ENCODE measurements at regions not wholly inside any gene's neighbourhood (a gene's known extent, or its start where the extent isn't known, plus 50 kb on each side); places are given as distances from the start of the nearest gene placed in this dataset.

DNA sequence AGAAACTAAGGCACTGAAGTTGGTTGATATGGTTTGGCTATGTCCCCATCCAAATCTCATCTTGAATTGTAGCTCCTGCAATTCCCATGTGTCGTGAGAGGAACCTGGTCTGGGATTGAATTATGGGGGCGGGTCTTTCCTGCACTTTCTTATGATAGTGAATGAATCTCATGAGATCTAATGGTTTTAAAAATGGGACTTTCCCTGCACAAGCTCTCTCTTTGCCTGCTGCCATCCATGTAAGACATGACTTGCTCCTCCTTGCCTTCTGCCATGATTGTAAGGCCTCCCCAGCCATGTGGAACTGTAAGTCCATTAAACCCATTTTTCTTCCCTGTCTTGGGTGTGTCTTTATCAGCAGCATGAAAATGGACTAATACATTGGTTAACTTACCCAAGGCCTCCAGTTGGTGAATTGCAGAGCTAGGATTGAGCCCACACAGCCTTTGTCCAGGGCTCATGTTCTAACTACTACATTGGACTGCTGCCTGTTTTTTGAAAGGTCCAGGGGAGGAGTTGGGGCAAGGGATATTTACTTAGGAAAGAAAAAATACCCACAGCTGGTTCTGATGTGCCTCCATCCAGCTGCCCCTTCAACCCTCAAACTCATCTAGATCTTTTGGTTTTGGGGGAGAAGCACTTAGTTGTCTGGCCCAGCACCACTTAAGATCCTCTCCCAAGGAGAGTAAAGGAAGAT, 107.8 kb upstream of the NAV2 start:
- Histone ChIP-seq H3K27me3 (ENCODE audit: insufficient read depth, low read length) (no peaks in the 10 kb centered on the region), H3K9me3 (ENCODE audit: low read length) (no peaks in the 10 kb centered on the region), H3K4me2 (ENCODE audit: low read length) (no peak overlapping the region), H3K9me2 (ENCODE audit: low read depth, low read length) (no peaks in the 10 kb centered on the region), H3K27ac (ENCODE audit: low read depth, low read length, poor library complexity, severe bottlenecking) (no peak overlapping the region), H3K79me2 (ENCODE audit: insufficient read depth, low read length) (no peaks in the 10 kb centered on the region), H3F3A (ENCODE audit: insufficient read depth, low read length) (no peaks in the 10 kb centered on the region), H3K9ac (ENCODE audit: low read length) (no peak overlapping the region), H3K4me1 (ENCODE audit: insufficient read depth, low read length, severe bottlenecking) (no peaks in the 10 kb centered on the region), H2AFZ (ENCODE audit: low read length) (no peak overlapping the region), H3K4me3 (ENCODE audit: low read depth, low read length, poor library complexity, severe bottlenecking) (no peak overlapping the region), H4K20me1 (ENCODE audit: insufficient read depth, low read length) (no peaks in the 10 kb centered on the region), H3K36me3 (ENCODE audit: insufficient read depth, low read length) (no peaks in the 10 kb centered on the region)
- no peak for TF ChIP-seq EZH2 (IDR thresholded peaks at IDR 0.05; ENCODE audit: borderline replicate concordance, low read length)
- TF ChIP-seq, protein P1, sequence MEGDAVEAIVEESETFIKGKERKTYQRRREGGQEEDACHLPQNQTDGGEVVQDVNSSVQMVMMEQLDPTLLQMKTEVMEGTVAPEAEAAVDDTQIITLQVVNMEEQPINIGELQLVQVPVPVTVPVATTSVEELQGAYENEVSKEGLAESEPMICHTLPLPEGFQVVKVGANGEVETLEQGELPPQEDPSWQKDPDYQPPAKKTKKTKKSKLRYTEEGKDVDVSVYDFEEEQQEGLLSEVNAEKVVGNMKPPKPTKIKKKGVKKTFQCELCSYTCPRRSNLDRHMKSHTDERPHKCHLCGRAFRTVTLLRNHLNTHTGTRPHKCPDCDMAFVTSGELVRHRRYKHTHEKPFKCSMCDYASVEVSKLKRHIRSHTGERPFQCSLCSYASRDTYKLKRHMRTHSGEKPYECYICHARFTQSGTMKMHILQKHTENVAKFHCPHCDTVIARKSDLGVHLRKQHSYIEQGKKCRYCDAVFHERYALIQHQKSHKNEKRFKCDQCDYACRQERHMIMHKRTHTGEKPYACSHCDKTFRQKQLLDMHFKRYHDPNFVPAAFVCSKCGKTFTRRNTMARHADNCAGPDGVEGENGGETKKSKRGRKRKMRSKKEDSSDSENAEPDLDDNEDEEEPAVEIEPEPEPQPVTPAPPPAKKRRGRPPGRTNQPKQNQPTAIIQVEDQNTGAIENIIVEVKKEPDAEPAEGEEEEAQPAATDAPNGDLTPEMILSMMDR (IDR thresholded peaks at IDR 0.05; ENCODE audit: low read length), result no peak

- Histone ChIP-seq H3K9me3 (ENCODE audit: low read length) (no peaks in the 10 kb centered on the region), H3K4me2 (ENCODE audit: low read length) (no peak overlapping the region), H4K20me1 (ENCODE audit: insufficient read depth, low read length) (no peaks in the 10 kb centered on the region), H3K79me2 (ENCODE audit: insufficient read depth, low read length) (no peaks in the 10 kb centered on the region), H3K9ac (ENCODE audit: low read length) (no peak overlapping the region), H3K4me3 (ENCODE audit: low read depth, low read length, poor library complexity, severe bottlenecking) (no peak overlapping the region), H3K4me1 (ENCODE audit: insufficient read depth, low read length, severe bottlenecking) (no peaks in the 10 kb centered on the region), H3K36me3 (ENCODE audit: insufficient read depth, low read length) (no peaks in the 10 kb centered on the region), H2AFZ (ENCODE audit: low read length) (no peak overlapping the region), H3K27me3 (ENCODE audit: insufficient read depth, low read length) (no peaks in the 10 kb centered on the region), H3F3A (ENCODE audit: insufficient read depth, low read length) (no peaks in the 10 kb centered on the region), H3K9me2 (ENCODE audit: low read depth, low read length) (no peaks in the 10 kb centered on the region), H3K27ac (ENCODE audit: low read depth, low read length, poor library complexity, severe bottlenecking) (no peak overlapping the region)
- no peak for TF ChIP-seq EZH2 (IDR thresholded peaks at IDR 0.05; ENCODE audit: borderline replicate concordance, low read length)
- TF ChIP-seq, protein P1 (IDR thresholded peaks at IDR 0.05; ENCODE audit: low read length), result no peak
Measured at GRCh38 chr11:19603771-19604170, 108.9 kb upstream of the NAV2 start.

DNA sequence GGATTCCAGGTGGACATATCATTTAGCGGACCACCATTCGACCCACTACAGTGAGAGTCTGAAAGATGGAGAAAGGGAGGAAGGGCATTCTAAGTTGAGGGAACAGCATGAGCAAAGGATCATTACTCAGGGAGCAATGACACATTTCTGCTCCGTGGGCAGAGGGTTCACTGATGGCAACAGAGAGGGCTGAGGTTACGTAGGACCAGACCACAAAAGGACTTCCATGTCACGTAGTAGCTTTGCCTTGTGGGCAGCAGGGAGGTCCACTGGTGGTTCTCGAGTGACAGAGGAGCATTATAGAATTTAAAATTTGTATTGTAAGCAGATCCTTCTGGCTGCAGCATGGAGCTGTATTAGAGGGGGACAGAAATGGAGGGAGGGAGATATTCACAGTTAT, 109.7 kb upstream of the NAV2 start:
- Histone ChIP-seq H3K27me3 (ENCODE audit: insufficient read depth, low read length) (no peaks in the 10 kb centered on the region), H3K9me3 (ENCODE audit: low read length) (no peaks in the 10 kb centered on the region), H3K36me3 (ENCODE audit: insufficient read depth, low read length) (no peaks in the 10 kb centered on the region), H3K4me1 (ENCODE audit: insufficient read depth, low read length, severe bottlenecking) (no peaks in the 10 kb centered on the region), H3K4me3 (ENCODE audit: low read depth, low read length, poor library complexity, severe bottlenecking) (no peak overlapping the region), H2AFZ (ENCODE audit: low read length) (no peak overlapping the region), H3K79me2 (ENCODE audit: insufficient read depth, low read length) (no peaks in the 10 kb centered on the region), H3K9ac (ENCODE audit: low read length) (no peak overlapping the region), H3K4me2 (ENCODE audit: low read length) (no peak overlapping the region), H3K27ac (ENCODE audit: low read depth, low read length, poor library complexity, severe bottlenecking) (no peak overlapping the region), H3K9me2 (ENCODE audit: low read depth, low read length) (no peaks in the 10 kb centered on the region), H4K20me1 (ENCODE audit: insufficient read depth, low read length) (no peaks in the 10 kb centered on the region), H3F3A (ENCODE audit: insufficient read depth, low read length) (no peaks in the 10 kb centered on the region)
- TF ChIP-seq, protein P1 (IDR thresholded peaks at IDR 0.05; ENCODE audit: low read length), result no peak
- no peak for TF ChIP-seq EZH2 (IDR thresholded peaks at IDR 0.05; ENCODE audit: borderline replicate concordance, low read length)

All from OCI-LY1 (cell line).